Activated naive CD4-positive, alpha-beta T cell treated with Interleukin-2 at 50 U/mL for 16 hours (primary cell): ENCODE measurements at regions not wholly inside any gene's neighbourhood (a gene's known extent, or its start where the extent isn't known, plus 50 kb on each side); places are given as distances from the start of the nearest gene placed in this dataset.
"Not testable (repeated sequence)": the region's sequence is repeated elsewhere in the genome, so short reads cannot be mapped to it uniquely, and the experiment has no call there.

Source experiments
- DNase-seq: peaks from one replicate; pipeline ENCODE4 v3.0.0-alpha.2; 2020

- DNase-seq: no peak
Observed at GRCh38 chr15:88997531-88997930, 84.4 kb upstream of the MFGE8 start.

- DNase-seq: no peak
Observed at GRCh38 chr15:88998980-88999713, 86.0 kb upstream of the MFGE8 start.

GRCh38 chr15:89001708-89002275 lies 86.5 kb upstream of the ABHD2 start:
- DNase-seq: not testable (repeated sequence)

GRCh38 chr15:89002281-89002761 lies 85.9 kb upstream of the ABHD2 start:
- DNase-seq: no peak

- DNase-seq: no peak
Observed at GRCh38 chr15:89002830-89003229, 85.4 kb upstream of the ABHD2 start.

GRCh38 chr15:89003865-89004725 lies 84.2 kb upstream of the ABHD2 start:
- DNase-seq: no peak

GRCh38 chr15:89004726-89005030 lies 83.6 kb upstream of the ABHD2 start:
- no peak for DNase-seq

GRCh38 chr15:89007527-89007926 lies 80.7 kb upstream of the ABHD2 start:
- not testable (repeated sequence) for DNase-seq

- no peak for DNase-seq
Observed at GRCh38 chr15:89007989-89008388, 80.3 kb upstream of the ABHD2 start.

GRCh38 chr15:89009080-89009479 lies 79.2 kb upstream of the ABHD2 start:
- no peak for DNase-seq

- DNase-seq: no peak
Observed at GRCh38 chr15:89015412-89016097, 72.7 kb upstream of the ABHD2 start.

- no peak for DNase-seq
Observed at GRCh38 chr15:89016549-89017041, 71.7 kb upstream of the ABHD2 start.

GRCh38 chr15:89017370-89018066 lies 70.7 kb upstream of the ABHD2 start:
- peak; percentile 86 for DNase-seq

- DNase-seq: no peak
Observed at GRCh38 chr15:89018207-89018606, 70.0 kb upstream of the ABHD2 start.

GRCh38 chr15:89019436-89019835 lies 68.8 kb upstream of the ABHD2 start:
- no peak for DNase-seq

GRCh38 chr15:89021224-89021623 lies 67.0 kb upstream of the ABHD2 start:
- DNase-seq: no peak

GRCh38 chr15:89021886-89022285 lies 66.4 kb upstream of the ABHD2 start:
- DNase-seq: not testable (repeated sequence)

- DNase-seq: no peak
Observed at GRCh38 chr15:89023311-89023961, 64.8 kb upstream of the ABHD2 start.

- no peak for DNase-seq
Observed at GRCh38 chr15:89024418-89024817, 63.8 kb upstream of the ABHD2 start.

- DNase-seq: no peak
Observed at GRCh38 chr15:89026167-89026566, 62.1 kb upstream of the ABHD2 start.

GRCh38 chr15:89028036-89028435 lies 60.2 kb upstream of the ABHD2 start:
- no peak for DNase-seq

- DNase-seq: no peak
Observed at GRCh38 chr15:89030311-89030710, 57.9 kb upstream of the ABHD2 start.
